ENCODE measurements at regions not wholly inside any gene's neighbourhood (a gene's known extent, or its start where the extent isn't known, plus 50 kb on each side); places are given as distances from the start of the nearest gene placed in this dataset.

DNA sequence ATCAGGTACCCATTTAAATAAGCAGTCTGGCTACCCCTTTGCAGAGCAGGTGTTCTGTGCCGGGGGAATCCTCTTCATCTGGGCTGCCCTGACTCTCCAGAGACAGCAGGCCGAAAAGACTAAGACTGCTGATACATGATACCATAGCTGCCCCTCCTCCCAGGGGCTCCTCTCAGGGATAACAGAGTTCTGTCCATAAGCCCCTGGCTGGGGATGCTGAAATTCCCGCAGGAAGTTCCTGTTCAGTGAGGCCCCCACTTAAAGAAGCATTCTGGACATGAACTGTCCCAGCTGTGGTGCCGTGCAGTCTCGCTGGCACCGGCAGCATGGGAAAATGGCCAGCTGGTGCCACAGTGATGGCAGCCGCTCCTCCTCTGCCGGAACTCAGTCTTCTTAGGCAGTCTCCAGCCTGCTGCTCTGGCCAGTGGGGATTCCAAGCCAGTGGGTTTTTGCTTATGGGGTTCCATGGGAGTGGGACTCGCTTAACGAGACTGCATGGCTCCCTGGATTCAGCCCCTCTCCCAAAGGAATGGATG lies 1026.2 kb downstream of the NAALADL2 start:
- TF ChIP-seq EZH2 (IDR thresholded peaks at IDR 0.05; ENCODE audit: insufficient read depth, poor library complexity, severe bottlenecking) (no peak), EZH2phosphoT487 (IDR thresholded peaks at IDR 0.05; ENCODE audit: insufficient read depth, low read depth) (no peak)
